Kidney (tissue), 13 donors: ENCODE measurements at regions not wholly inside any gene's neighbourhood (a gene's known extent, or its start where the extent isn't known, plus 50 kb on each side); places are given as distances from the start of the nearest gene placed in this dataset.

Experiments used
- DNase-seq, 5 donors: peaks; one replicate each; pipeline ENCODE4 v3.0.0-alpha.2; 2013 to 2020
- FAIRE-seq: peaks from 2 replicates; lab custom pipeline; 2012; peaks lifted over from hg19 to GRCh38; lab: Jason Lieb, UNC
- H3K27ac ChIP-seq, 2 donors: one replicate each; pipeline ENCODE4 v1.7.0; 2013; ENCODE audit warnings: low read depth in 2 of 2, low read length in 2 of 2, inconsistent platforms in 1 of 2
- H3K27me3 ChIP-seq: one replicate; pipeline ENCODE4 v1.7.1; 2013; ENCODE audit warnings: low read length, inconsistent platforms; ENCODE audit not compliant: control insufficient read depth, insufficient read depth
- H3K36me3 ChIP-seq, 3 donors: one replicate each; pipeline versions ENCODE4 v1.7.0 to v1.7.1; 2013; ENCODE audit warnings: low read length in 3 of 3, control low read depth in 1 of 3, inconsistent platforms in 1 of 3; ENCODE audit not compliant: insufficient read depth in 3 of 3, control insufficient read depth in 2 of 3
- H3K4me1 ChIP-seq, 3 donors: one replicate each; pipeline versions ENCODE4 v1.7.0 to v1.7.1; 2013; ENCODE audit warnings: low read length in 3 of 3, inconsistent platforms in 1 of 3, low read depth in 1 of 3; ENCODE audit not compliant: control insufficient read depth in 2 of 3, insufficient read depth in 2 of 3
- H3K4me3 ChIP-seq, 3 donors: one replicate each; pipeline versions ENCODE4 v1.7.0 to v1.8.1; 2013; ENCODE audit warnings: low read length in 3 of 3, control low read depth in 1 of 3, inconsistent platforms in 1 of 3
- H3K9ac ChIP-seq, 3 donors: one replicate each; pipeline versions ENCODE4 v1.7.0 to v1.7.1; 2013; ENCODE audit warnings: low read length in 3 of 3, control low read depth in 1 of 3, inconsistent platforms in 1 of 3
- H3K9me3 ChIP-seq, 3 donors: one replicate each; pipeline versions ENCODE4 v1.7.0 to v1.7.1; 2013; ENCODE audit warnings: low read length in 3 of 3, control low read depth in 1 of 3, inconsistent platforms in 1 of 3; ENCODE audit not compliant: control insufficient read depth in 2 of 3, insufficient read depth in 1 of 3
- intact Hi-C: fragments of 100-400 bp; cut with DNase I; formaldehyde crosslinking; loops from one replicate; pipeline ENCODE4 v1.11.1; 2022
- TF ChIP-seq, protein P1 (sequence below): IDR thresholded peaks from 3 replicates; pipeline ENCODE4 v1.5.1; 2012; ENCODE audit warnings: mild to moderate bottlenecking, moderate library complexity, borderline replicate concordance; ENCODE audit not compliant: insufficient read depth; ENCODE audit errors: extremely low read depth
- donor health status: control.
- donor health status: control.
- donor health status: control.
- donor health status: control.
- donor health status: control.
- donor health status: DM: yes; HTN: yes; CAD: no.
- donor health status: Normal renal cell carcinoma (clear cell type).

DNA sequence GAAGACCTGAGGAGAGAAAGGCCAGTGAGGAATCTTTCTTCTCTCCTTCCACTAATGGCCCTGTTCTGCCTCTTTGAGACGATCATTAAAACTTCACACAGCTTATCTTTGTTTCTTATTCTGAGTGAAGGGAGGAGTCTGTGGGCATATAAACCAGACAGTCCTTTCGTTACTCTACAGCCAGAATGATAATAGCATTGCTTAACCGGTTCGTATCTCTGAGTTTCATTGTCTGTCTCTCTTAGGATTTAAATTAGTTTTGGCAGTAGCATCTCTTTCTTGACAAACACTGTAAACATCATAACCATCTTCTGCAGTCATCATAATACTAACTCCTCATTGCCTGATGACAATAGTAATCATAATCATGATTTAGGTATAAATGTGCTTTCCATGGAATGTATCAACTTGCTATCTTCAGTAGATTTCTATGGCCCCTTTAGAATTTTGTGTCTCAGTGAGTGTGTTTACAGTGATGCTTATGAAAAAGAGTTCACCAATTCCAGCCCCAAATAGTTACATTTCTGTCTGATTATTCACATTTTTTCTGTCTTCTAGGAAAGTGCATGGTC, 618.8 kb upstream of the KLF4 start:
- no peaks in the 10 kb centered on the region for H3K36me3 ChIP-seq
- TF ChIP-seq, protein P1, sequence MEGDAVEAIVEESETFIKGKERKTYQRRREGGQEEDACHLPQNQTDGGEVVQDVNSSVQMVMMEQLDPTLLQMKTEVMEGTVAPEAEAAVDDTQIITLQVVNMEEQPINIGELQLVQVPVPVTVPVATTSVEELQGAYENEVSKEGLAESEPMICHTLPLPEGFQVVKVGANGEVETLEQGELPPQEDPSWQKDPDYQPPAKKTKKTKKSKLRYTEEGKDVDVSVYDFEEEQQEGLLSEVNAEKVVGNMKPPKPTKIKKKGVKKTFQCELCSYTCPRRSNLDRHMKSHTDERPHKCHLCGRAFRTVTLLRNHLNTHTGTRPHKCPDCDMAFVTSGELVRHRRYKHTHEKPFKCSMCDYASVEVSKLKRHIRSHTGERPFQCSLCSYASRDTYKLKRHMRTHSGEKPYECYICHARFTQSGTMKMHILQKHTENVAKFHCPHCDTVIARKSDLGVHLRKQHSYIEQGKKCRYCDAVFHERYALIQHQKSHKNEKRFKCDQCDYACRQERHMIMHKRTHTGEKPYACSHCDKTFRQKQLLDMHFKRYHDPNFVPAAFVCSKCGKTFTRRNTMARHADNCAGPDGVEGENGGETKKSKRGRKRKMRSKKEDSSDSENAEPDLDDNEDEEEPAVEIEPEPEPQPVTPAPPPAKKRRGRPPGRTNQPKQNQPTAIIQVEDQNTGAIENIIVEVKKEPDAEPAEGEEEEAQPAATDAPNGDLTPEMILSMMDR = no peak
- DNase-seq (no peak), FAIRE-seq (no peak)
- H3K9ac ChIP-seq = no peak overlapping the region
- intact Hi-C loops = no loop called here
- no peak overlapping the region for H3K27ac ChIP-seq
- H3K4me3 ChIP-seq = no peak overlapping the region
- H3K4me1 ChIP-seq = no peaks in the 10 kb centered on the region
- H3K9me3 ChIP-seq = no peaks in the 10 kb centered on the region
- H3K27me3 ChIP-seq = no peaks in the 10 kb centered on the region

DNA sequence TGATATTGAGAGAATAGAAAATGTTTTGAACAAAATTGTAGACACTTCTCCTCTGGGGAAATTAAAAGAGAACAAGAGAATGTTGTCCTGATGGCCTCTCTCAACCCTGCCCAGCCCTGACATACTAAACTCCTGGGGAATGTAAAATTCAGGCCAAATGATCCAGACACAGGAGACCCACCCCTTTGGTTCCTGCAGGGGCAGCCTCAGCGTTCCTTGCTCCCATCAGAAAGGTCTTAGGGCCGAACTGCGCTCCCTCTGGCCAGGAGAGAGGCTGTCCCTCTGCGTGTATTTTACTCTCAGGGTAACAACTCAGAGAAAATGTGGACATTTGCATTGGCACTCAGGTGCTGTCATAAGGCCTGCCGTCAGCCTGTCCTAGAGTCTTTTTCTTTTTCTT, 616.3 kb upstream of the KLF4 start:
- TF ChIP-seq, protein P1 = no peak
- Histone ChIP-seq H3K27me3 (no peaks in the 10 kb centered on the region), H3K27ac (no peak overlapping the region), H3K4me1 (no peaks in the 10 kb centered on the region), H3K9ac (no peak overlapping the region), H3K4me3 (no peak overlapping the region), H3K36me3 (no peaks in the 10 kb centered on the region), H3K9me3 (no peaks in the 10 kb centered on the region)
- FAIRE-seq (no peak), DNase-seq (no peak)
- intact Hi-C loops = no loop called here

DNA sequence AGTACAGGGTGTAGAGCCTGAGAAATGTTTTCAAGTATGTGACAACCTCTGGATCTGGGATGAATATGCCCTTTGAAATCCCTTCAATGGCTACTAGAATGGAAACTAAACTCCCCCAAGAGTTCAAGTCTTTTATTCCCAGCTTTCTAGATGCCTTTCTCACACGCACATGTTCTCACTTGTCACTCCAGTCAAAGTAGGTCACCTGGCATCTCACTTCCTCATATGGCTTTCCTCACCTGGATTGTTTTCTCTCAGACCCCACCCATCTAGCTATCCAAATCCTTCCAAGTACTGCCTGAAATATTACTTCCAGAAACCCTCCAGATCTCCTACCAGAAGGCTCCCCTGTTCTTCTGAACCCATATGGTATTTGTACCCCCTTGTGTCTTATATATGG, 615.4 kb upstream of the KLF4 start:
- Histone ChIP-seq H3K36me3 (no peaks in the 10 kb centered on the region), H3K9ac (no peak overlapping the region), H3K4me3 (no peak overlapping the region), H3K27me3 (no peaks in the 10 kb centered on the region), H3K9me3 (no peaks in the 10 kb centered on the region), H3K27ac (no peak overlapping the region), H3K4me1 (no peaks in the 10 kb centered on the region)
- DNase-seq (no peak), FAIRE-seq (no peak)
- intact Hi-C loops = no loop called here
- TF ChIP-seq, protein P1 = no peak
